ENCODE measurements at regions not wholly inside any gene's neighbourhood (a gene's known extent, or its start where the extent isn't known, plus 50 kb on each side); places are given as distances from the start of the nearest gene placed in this dataset.

DNA sequence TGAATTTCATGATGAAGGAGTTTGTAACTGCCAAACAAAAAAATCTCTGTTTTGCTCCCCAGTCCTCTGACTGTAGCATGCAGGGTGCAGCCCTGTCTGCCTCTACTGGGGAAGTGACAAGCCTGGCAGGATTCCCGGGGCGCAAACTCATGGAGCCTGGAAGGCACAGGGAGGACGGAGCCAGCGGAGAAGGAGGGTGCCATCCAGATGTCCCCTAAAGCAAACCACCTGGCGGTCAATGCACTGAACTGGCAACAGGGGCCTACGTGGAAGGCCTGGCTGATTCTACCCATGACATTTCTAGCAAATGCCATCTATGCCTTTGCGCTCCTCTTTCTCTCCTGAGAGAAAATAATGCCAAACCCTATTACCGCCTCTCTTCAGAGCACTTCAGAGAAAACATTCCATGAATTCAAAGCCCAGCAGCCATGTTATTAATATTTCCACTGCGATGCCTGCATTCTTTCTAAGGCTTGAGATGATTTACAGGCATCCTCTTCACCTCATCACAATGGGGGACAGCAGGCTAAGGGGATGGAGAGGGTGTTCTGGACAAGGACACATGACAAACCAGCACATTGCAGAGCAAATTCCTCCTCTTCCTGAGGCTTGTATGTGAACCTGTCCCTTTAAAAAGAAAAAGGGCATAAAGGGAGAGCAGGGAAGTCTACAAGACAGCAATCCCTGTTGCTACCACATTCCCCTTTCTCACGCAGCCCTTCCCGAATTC is 329.3 kb upstream of the NOCT start:
- no peak for ATAC-seq (ENCODE audit: low read depth)
- Histone ChIP-seq H2AK5ac (ENCODE audit: low read depth, low read length) (peak overlapping the region; percentile 94), H3K9ac (ENCODE audit: low read depth, low read length) (no peak overlapping the region), H3K27ac (ENCODE audit: insufficient read depth, low read length) (no peak overlapping the region), H4K8ac (ENCODE audit: low read depth in 2 of 2, low read length in 2 of 2) (peak overlapping the region; percentile 38 to 59; a peak in 2 of 4 replicates), H3K79me1 (ENCODE audit: low read depth in 1 of 2, low read length in 2 of 2) (no peaks in the 10 kb centered on the region), H3K4me3 (ENCODE audit: insufficient read depth, low read depth, low read length) (no peak overlapping the region), H3K9me1 (ENCODE audit: insufficient read depth, low read length) (no peaks in the 10 kb centered on the region), H2BK5ac (ENCODE audit: low read depth, low read length, poor library complexity, severe bottlenecking) (no peak overlapping the region), H2BK20ac (ENCODE audit: low read depth, low read length) (peak overlapping the region; percentile 75), H2AK9ac (replicated peaks; ENCODE audit: low read depth, low read length, poor library complexity) (no peak overlapping the region), H3K4me2 (ENCODE audit: low read depth, low read length) (no peak overlapping the region), H4K20me1 (ENCODE audit: insufficient read depth, low read length) (no peaks in the 10 kb centered on the region), H3K4me1 (ENCODE audit: control insufficient read depth, insufficient read depth, low read length) (peaks cover 24% of the 10 kb centered on the region), H3K27me3 (ENCODE audit: control insufficient read depth, insufficient read depth, low read length) (no peaks in the 10 kb centered on the region), H2AFZ (replicated peaks; ENCODE audit: low read length, poor library complexity) (peak overlapping the region; percentile 17), H2BK120ac (ENCODE audit: low read depth, low read length) (peak overlapping the region; percentile 80), H3K56ac (ENCODE audit: extremely low read depth, insufficient read depth, low read length) (no peak overlapping the region; the same call in 1 of the 2 replicates), H3K9me3 (ENCODE audit: control insufficient read depth, insufficient read depth, low read length) (peaks cover 3% of the 10 kb centered on the region; the same call in 1 of the 2 replicates), H3K36me3 (ENCODE audit: control insufficient read depth, insufficient read depth, low read length) (no peaks in the 10 kb centered on the region), H3K23ac (ENCODE audit: low read depth, low read length) (peak overlapping the region; percentile 29; the same call in 1 of the 2 replicates), H3K4ac (ENCODE audit: low read depth, low read length) (peak overlapping the region; percentile 76), H2BK15ac (ENCODE audit: low read depth, low read length) (peak overlapping the region; percentile 81; the same call in 2 of the 3 replicates), H3K18ac (ENCODE audit: low read depth, low read length) (peak overlapping the region; percentile 76), H3K14ac (replicated peaks; ENCODE audit: low read depth, low read length) (peak overlapping the region; percentile 56), H4K5ac (ENCODE audit: low read depth, low read length) (peak overlapping the region; percentile 19), H4K91ac (ENCODE audit: insufficient read depth, low read depth, low read length) (peak overlapping the region; percentile 75)
- WGBS, 2 experiments (ENCODE audit: extremely low coverage in 2 of 2, insufficient read length in 1 of 2), result 46% methylated on average over 3 of the region's 11 CpGs; no CpG with 5 or more reads in 1 of the 2 experiments
- CTCF ChIA-PET, result no interaction called here
- POLR2A ChIA-PET (ENCODE audit: unreplicated experiment), result interaction anchor here (0.6 kb wide), 1 partner anchor 1019 kb away, joined by 3 read pairs; no protein-coding TSS in a partner anchor
- no peak for DNase-seq
- BruUV-seq (replicated peaks), result no TSS peak
- intact Hi-C loops (cut with micrococcal nuclease), result no loop called here
- dilution Hi-C loops (cut with HindIII; ENCODE audit: low sequenced_read_pairs, unreplicated experiment), result no loop called here
- TF ChIP-seq RCOR1 (IDR thresholded peaks at IDR 0.05; ENCODE audit: insufficient replicate concordance, low read length) (no peak), FOS (IDR thresholded peaks at IDR 0.05; ENCODE audit: low read depth, low read length) (no peak), SMC3 (IDR thresholded peaks at IDR 0.05; ENCODE audit: low read depth, low read length) (no peak), BHLHE40 (IDR thresholded peaks at IDR 0.05; ENCODE audit: low read depth, low read length) (no peak), RFX5 (IDR thresholded peaks at IDR 0.05; ENCODE audit: low read depth, low read length) (no peak), MXI1 (IDR thresholded peaks at IDR 0.05; ENCODE audit: borderline replicate concordance, low read depth, low read length) (no peak), NFE2L2 (IDR thresholded peaks at IDR 0.05; ENCODE audit: low read depth, low read length) (no peak)
- TF ChIP-seq, protein P1, sequence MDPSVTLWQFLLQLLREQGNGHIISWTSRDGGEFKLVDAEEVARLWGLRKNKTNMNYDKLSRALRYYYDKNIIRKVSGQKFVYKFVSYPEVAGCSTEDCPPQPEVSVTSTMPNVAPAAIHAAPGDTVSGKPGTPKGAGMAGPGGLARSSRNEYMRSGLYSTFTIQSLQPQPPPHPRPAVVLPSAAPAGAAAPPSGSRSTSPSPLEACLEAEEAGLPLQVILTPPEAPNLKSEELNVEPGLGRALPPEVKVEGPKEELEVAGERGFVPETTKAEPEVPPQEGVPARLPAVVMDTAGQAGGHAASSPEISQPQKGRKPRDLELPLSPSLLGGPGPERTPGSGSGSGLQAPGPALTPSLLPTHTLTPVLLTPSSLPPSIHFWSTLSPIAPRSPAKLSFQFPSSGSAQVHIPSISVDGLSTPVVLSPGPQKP (IDR thresholded peaks at IDR 0.05; ENCODE audit: borderline replicate concordance, low read depth, low read length), result no peak
- in situ Hi-C loops (cut with MboI; ENCODE audit: low sequenced_read_pairs), result loop anchor here (10.0 to 25.0 kb wide), 4 partner anchors 501 to 1549 kb away; partner anchors contain the start of gene PCDH18
